ENCODE measurements at regions not wholly inside any gene's neighbourhood (a gene's known extent, or its start where the extent isn't known, plus 50 kb on each side); places are given as distances from the start of the nearest gene placed in this dataset.

DNA sequence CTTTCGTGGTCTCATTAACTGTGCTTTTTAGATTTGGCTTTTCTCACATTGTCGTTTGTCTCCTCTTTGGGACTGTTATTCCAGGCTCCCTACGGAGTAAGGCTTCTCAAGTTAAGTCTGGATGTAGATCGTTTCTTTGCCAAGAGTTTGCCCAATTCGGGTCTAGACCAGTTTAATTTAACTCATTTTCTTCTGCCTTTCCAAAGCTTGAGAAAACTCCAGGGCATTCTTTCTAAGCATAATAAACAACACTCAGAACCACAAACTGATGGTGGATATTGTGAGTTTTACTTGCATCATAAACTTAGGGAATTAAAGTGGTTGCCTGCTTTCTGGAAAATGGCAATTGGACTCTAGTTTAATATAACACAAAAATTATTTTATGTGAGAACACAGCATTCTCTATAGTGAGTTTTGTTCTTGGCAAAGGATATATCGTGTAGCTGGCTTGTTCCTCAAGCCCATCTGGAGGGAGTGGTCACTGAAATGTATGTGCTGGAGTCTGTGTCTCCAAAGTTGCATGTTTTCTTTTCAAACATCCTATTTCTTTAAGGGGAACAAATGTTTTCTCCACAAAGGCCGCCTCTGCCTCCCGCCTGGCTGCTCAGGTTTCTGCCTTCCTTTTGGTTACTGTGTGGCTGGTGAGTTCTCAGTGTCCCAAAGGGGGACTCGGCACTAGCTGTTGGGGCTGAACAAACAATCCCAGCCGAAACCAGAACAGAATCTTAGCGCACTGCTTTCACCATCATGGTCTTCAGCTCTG is 211.3 kb upstream of the FBN2 start:
- DNase-seq = no peak

DNA sequence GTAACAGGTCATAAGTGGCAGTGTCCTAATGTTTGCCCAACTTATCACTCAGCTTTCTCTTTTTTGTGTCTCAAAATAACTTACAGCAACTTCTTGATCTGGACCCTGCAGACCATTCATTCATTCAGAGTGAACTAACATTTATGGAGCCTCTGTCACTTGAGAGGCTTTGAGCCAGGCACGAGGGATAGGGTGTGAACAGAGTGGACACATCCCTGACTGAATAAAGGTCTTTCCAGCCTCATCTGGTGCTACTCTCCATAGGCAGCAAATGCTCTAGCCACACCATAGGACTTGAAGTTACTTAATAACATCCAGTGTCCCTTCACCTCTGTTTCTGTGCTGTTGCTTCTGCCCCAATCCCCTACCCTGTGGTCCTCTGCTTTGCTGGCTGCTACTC is 212.1 kb upstream of the FBN2 start:
- DNase-seq = no peak

- no peak for DNase-seq
These were observed 207.9 kb upstream of the SLC27A6 start for GRCh38 chr5:128757196-128757959.

GRCh38 chr5:128762661-128763306 is 202.5 kb upstream of the SLC27A6 start:
- DNase-seq = no peak

DNA sequence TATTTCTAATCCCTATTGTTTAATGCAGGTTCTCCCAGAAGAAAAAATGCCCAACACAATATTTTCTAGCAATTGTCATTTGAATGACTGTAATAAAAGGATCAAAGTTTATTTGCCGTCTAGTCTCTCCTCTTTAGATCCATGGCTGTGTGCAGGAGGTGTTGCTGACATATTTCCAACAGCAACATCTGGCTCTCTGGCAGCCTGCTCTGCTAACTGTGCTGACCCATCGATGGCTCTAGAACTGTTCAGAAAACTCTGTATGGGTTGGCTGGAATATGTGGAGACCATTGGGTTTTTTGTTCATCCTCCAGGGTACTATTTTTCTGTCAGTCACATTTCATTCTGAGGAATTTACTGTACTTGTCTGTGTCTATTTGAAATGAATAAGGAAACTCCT is 202.0 kb upstream of the SLC27A6 start:
- DNase-seq = no peak

DNA sequence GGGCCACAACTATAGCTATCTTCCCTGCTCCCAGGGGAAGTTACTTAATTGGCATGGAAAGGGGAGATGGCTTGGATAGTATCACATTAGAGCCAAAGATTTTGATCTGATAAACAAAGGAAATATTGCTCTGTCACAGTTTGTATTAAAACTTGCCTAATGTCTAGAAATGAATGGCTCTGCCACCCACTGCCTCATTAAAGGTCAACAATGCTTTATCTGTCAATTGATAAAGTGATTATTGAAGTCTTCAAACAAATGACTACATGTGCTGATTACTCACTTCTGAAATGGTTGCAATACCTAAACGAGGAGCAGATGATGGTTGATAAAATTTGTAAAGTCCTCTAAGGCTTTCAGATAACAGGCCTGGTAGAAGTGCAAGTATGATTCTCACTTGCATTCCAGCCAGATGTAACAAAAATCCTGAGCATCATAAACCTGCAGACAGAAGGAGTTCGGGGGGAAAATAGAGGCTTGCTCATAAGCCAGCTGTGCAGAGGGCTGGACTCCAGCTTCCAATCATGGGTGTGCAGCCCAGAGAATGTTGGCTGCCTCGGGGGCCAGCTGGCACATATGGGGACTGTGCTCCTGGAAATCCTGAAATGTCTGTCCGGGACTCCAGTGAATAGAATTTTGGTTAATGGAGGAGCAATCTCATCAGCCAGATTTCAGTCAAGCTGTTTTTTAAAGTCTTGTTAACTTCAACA is 200.5 kb upstream of the SLC27A6 start:
- no peak for DNase-seq

DNA sequence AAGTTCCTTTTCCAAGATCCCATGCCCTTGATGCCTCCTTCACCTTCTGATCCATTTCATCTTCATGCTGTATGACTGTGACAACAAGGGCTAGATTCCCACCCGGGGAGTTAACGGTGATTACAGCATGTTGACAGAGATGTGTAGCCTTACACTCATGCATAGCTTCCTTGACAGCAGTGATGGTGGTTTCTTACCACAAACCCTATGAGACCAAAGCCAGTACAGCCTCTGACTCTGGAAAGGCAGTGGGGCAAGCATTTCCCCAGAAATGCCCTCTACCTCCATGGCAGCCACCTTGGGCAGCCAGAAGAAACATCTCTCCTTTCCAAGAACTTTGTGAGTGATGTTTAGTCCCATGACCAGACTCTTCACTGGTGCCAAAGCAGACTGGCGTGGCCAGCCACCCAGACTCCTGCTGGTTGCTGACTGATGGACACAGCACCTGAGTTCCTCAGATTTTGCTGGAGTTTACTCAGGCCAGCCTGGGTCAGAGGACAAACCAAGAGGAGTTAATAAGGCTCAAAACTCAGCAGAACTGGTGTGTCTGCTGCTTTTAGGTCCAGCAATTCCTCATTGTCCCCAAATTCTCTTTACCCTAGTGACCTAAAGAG is 199.7 kb upstream of the SLC27A6 start:
- DNase-seq = no peak

- no peak for DNase-seq
These were observed 198.9 kb upstream of the SLC27A6 start for GRCh38 chr5:128766406-128766805.

- DNase-seq = no peak
These were observed 194.4 kb upstream of the SLC27A6 start for GRCh38 chr5:128770907-128771306.

- DNase-seq = no peak
These were observed 192.9 kb upstream of the SLC27A6 start for GRCh38 chr5:128772356-128772755.

DNA sequence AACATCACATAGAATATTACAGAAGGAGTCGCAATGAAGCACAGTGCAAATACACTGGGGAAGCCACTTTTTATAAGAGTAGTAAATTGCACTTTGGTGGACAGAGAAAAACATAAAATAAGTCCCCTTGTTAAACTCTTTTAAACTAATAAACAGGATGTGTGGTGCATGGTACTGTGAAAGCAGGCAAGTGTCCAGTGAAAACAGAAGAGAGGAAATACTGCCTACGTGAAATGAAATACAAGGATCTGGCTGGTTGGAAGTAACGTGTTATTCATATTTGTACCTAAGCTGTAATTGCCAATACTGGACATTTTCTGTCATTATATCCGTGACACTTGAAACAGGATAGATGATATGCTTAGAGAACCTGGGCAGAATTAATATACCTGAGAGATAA is 191.9 kb upstream of the SLC27A6 start:
- no peak for DNase-seq

GRCh38 chr5:128774605-128775004 is 190.7 kb upstream of the SLC27A6 start:
- DNase-seq = no peak

- no peak for DNase-seq
These were observed 189.7 kb upstream of the SLC27A6 start for GRCh38 chr5:128775558-128775957.

- DNase-seq = no peak
These were observed 188.2 kb upstream of the SLC27A6 start for GRCh38 chr5:128777052-128777451.

DNA sequence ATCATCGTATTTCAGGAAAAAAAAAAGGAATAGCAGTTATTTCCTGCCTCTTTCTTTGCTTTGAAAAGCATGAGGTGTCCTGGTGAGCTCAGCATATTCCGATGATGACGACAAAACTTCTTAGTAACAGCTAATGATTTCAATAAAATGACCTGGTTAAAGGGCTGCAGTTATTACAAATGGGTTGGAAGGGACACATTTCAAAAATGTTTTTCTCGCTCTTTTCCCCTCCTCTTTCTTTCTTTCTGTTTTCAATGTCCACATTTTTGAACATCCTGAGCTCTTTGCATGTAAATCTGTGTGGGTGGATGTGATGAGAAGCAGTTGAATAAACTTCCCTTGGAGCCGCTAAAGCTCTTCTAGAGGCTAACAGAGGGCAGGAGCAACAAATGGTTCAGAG is 186.8 kb upstream of the SLC27A6 start:
- DNase-seq = no peak

DNA sequence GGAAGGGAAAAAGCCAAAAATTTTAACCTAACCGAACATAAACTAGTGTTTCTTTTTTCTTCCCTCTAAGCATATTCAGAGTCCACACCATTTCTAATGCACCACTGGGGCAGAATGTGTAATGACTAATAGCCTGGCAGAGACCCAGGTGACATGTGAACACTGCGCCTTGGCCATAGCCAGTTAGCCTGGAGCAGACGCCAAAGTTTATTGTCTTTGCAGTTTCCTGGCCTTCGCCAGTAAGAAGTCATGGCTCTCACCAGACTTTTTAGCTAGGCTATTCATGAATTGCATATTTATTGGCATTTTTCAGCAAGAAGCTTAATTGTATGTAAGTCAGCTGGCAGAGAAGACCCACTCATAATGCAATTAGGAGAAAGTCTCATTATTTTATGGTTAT is 182.8 kb upstream of the SLC27A6 start:
- no peak for DNase-seq

DNA sequence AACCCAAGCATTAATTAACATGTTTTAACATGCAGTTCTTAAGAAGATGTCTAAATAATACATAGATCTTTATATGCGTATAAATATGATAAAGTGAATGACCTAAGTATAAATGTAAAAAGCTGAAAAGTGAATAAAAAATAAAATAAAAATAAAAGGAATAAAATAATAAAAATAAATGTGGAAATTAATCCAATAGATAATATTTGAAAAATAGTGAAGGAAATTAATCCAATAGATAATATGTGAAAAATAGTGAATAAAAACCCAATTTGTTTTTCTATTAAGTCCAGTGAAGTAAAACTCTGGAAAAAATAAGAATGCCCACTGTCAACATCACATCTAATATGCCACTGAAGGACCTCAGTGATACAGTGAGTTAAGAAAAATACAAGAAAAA is 180.6 kb upstream of the SLC27A6 start:
- no peak for DNase-seq

GRCh38 chr5:128791312-128791711 is 174.0 kb upstream of the SLC27A6 start:
- no peak for DNase-seq

GRCh38 chr5:128796506-128796905 is 168.8 kb upstream of the SLC27A6 start:
- no peak for DNase-seq

DNA sequence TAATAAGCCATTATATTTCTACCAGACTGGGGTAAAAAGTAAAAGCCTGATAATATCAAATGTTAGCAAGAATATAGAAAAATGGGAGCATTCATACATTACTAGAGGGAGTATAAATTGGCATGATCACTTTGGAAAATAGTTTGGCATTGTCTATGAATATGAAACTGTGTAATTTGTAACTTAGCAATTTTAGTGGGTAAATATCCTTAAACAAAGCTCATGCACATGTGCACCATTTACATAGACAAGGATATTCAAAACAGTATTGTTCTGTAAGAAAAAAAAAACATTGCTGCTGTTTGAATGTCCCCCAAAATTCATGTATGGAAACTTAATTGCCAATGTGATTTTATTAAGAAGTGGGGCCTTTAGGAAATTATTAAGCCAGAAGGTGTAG is 166.4 kb upstream of the SLC27A6 start:
- no peak for DNase-seq

- no peak for DNase-seq
These were observed 165.3 kb upstream of the SLC27A6 start for GRCh38 chr5:128799945-128800344.

DNA sequence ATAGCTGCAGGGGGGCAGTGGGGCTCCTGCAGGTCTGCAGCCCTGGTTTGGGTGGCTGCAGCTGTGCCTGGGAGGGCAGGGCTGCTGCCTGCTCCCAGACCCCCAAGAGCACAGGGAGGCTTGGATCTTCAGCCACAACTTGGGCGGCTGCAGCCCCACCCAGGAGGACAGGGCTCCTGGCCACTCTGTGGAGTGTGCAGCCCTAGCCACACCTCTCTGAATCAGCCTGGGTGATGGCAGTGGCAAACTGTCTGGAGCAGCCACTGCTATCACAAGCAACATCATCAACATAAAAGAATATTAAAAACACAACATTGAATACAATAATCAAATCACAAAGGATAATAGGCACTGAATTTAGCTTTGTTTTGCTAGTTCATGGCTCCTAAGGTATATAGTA is 164.9 kb upstream of the SLC27A6 start:
- no peak for DNase-seq
